ENCODE measurements at regions not wholly inside any gene's neighbourhood (a gene's known extent, or its start where the extent isn't known, plus 50 kb on each side); places are given as distances from the start of the nearest gene placed in this dataset.

- TF ChIP-seq, protein P1, sequence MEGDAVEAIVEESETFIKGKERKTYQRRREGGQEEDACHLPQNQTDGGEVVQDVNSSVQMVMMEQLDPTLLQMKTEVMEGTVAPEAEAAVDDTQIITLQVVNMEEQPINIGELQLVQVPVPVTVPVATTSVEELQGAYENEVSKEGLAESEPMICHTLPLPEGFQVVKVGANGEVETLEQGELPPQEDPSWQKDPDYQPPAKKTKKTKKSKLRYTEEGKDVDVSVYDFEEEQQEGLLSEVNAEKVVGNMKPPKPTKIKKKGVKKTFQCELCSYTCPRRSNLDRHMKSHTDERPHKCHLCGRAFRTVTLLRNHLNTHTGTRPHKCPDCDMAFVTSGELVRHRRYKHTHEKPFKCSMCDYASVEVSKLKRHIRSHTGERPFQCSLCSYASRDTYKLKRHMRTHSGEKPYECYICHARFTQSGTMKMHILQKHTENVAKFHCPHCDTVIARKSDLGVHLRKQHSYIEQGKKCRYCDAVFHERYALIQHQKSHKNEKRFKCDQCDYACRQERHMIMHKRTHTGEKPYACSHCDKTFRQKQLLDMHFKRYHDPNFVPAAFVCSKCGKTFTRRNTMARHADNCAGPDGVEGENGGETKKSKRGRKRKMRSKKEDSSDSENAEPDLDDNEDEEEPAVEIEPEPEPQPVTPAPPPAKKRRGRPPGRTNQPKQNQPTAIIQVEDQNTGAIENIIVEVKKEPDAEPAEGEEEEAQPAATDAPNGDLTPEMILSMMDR (IDR thresholded peaks at IDR 0.05) = no peak
- no peak for TF ChIP-seq POLR2AphosphoS5 (IDR thresholded peaks at IDR 0.05)
- no peak for TF ChIP-seq EP300 (IDR thresholded peaks at IDR 0.05; ENCODE audit: low read depth)
Measured at GRCh38 chr3:78516437-78516836, 1251.4 kb downstream of the ROBO1 start.

All from transverse colon (tissue), 4 donors.